ENCODE measurements at regions not wholly inside any gene's neighbourhood (a gene's known extent, or its start where the extent isn't known, plus 50 kb on each side); places are given as distances from the start of the nearest gene placed in this dataset.

GRCh38 chr5:152290181-152290580 is 114.9 kb downstream of the NMUR2 start:
- H3K4me3 Mint-ChIP-seq (ENCODE audit: unreplicated experiment), result no peak overlapping the region

DNA sequence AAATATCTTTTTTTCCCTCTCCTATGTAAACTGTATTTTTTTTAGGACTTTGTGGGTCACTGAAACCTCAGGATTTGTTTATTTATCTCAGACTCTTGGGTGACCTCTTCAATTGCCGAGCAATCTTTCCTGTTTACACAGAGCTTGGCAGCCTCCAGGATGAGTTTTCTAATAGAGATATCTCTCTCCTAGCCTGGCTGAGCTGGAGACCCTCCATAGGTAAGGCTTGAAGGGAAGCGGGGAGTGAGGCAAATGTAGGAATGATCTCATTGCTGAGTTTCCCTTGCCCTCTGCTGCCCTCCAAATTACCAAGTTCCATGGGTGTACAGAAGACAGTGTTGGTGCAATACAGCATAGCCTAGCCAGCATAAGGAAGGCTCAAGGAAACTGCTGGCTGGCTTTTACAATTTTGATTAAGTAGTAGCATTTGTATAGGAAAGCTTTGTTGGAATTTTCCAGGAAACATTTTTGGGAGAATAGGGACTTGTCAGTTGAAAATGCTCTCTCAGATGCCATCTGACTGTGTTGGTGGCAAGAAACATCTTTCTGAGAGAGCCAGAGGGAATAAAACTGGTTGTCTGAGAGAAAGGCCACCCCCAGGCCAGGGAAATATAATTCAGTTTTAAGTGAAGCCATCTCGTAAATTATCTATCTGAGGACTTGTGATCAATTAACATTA is 116.0 kb downstream of the NMUR2 start:
- H3K27me3 Mint-ChIP-seq (ENCODE audit: low read depth), result peaks cover 2% of the 10 kb centered on the region
- peaks cover 8% of the 10 kb centered on the region for H3K9me3 Mint-ChIP-seq (ENCODE audit: low read depth)
- no peak overlapping the region for H3K4me3 Mint-ChIP-seq (ENCODE audit: unreplicated experiment)
- H3K4me1 Mint-ChIP-seq (ENCODE audit: low read depth), result no peaks in the 10 kb centered on the region
- no peak for DNase-seq (ENCODE audit: low spot score)
- no peak overlapping the region for H3K27ac Mint-ChIP-seq (ENCODE audit: unreplicated experiment)
- no peak for TF ChIP-seq CTCF (IDR thresholded peaks at IDR 0.05)
- no peaks in the 10 kb centered on the region for H3K36me3 Mint-ChIP-seq (ENCODE audit: low read depth)

More at GRCh38 chr5:152290181-152290580, 114.9 kb downstream of the NMUR2 start:
- Mint-ChIP-seq H3K27me3 (ENCODE audit: low read depth) (peaks cover 2% of the 10 kb centered on the region), H3K36me3 (ENCODE audit: low read depth) (no peaks in the 10 kb centered on the region), H3K27ac (ENCODE audit: unreplicated experiment) (no peak overlapping the region), H3K4me1 (ENCODE audit: low read depth) (no peaks in the 10 kb centered on the region), H3K9me3 (ENCODE audit: low read depth) (peaks cover 8% of the 10 kb centered on the region)
- DNase-seq (ENCODE audit: low spot score), result no peak
- TF ChIP-seq CTCF (IDR thresholded peaks at IDR 0.05), result no peak

DNA sequence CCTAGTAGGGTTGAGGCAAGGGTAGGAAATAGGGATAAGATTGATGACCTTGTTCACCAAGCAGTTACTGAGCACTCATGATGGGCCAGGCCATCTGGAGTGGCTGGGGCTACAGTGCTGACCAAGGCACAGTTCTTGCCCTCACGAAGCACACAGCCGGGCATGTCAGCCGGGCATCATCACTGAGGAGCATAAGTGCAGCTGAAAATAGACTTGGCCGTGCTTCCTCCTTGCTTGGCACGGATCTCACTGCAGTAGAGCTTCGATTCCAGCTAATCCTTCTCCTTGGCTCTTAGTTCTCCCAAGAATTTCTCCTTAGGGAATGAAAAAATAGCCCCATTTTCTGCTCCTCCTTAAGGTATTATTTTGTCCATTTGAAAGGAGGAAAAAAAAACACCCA is 116.6 kb downstream of the NMUR2 start:
- Mint-ChIP-seq H3K4me3 (ENCODE audit: unreplicated experiment) (no peak overlapping the region), H3K9me3 (ENCODE audit: low read depth) (peaks cover 8% of the 10 kb centered on the region), H3K27me3 (ENCODE audit: low read depth) (peaks cover 2% of the 10 kb centered on the region), H3K36me3 (ENCODE audit: low read depth) (no peaks in the 10 kb centered on the region), H3K27ac (ENCODE audit: unreplicated experiment) (no peak overlapping the region), H3K4me1 (ENCODE audit: low read depth) (no peaks in the 10 kb centered on the region)
- no peak for TF ChIP-seq CTCF (IDR thresholded peaks at IDR 0.05)
- no peak for DNase-seq (ENCODE audit: low spot score)

GRCh38 chr5:152285764-152286163 is 119.3 kb downstream of the NMUR2 start:
- no peak for DNase-seq (ENCODE audit: low spot score)
- no peak overlapping the region for H3K4me3 Mint-ChIP-seq (ENCODE audit: unreplicated experiment)
- H3K9me3 Mint-ChIP-seq (ENCODE audit: low read depth), result peaks cover 5% of the 10 kb centered on the region
- TF ChIP-seq CTCF (IDR thresholded peaks at IDR 0.05), result no peak
- no peak overlapping the region for H3K27ac Mint-ChIP-seq (ENCODE audit: unreplicated experiment)
- no peaks in the 10 kb centered on the region for H3K36me3 Mint-ChIP-seq (ENCODE audit: low read depth)
- H3K27me3 Mint-ChIP-seq (ENCODE audit: low read depth), result no peaks in the 10 kb centered on the region
- no peaks in the 10 kb centered on the region for H3K4me1 Mint-ChIP-seq (ENCODE audit: low read depth)

DNA sequence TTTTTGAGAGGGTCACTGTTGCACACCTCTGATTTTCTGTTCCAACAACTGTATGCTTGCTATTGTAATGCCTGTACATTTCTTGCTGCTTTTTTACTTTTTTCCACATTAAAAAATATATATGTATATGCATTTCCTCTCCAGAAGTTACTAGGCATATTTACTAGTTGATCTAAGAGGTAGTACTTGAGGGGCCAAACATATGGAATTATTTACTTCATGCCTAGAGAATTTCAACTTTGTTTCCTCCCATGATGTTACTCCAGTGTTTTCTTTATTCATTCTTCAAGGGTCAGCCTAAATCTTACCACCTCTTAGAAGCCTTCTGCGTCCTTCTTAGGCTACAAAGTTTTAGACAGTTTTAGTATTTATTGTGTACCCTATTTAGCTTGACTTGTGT is 122.7 kb downstream of the NMUR2 start:
- no peaks in the 10 kb centered on the region for H3K36me3 Mint-ChIP-seq (ENCODE audit: low read depth)
- H3K4me1 Mint-ChIP-seq (ENCODE audit: low read depth), result no peaks in the 10 kb centered on the region
- peaks cover 2% of the 10 kb centered on the region for H3K27me3 Mint-ChIP-seq (ENCODE audit: low read depth)
- no peak overlapping the region for H3K4me3 Mint-ChIP-seq (ENCODE audit: unreplicated experiment)
- TF ChIP-seq CTCF (IDR thresholded peaks at IDR 0.05), result no peak
- peaks cover 3% of the 10 kb centered on the region for H3K9me3 Mint-ChIP-seq (ENCODE audit: low read depth)
- no peak overlapping the region for H3K27ac Mint-ChIP-seq (ENCODE audit: unreplicated experiment)
- DNase-seq (ENCODE audit: low spot score), result no peak

Measured in chondrocyte (in vitro differentiated cells).